HepG2 (cell line): ENCODE measurements at regions not wholly inside any gene's neighbourhood (a gene's known extent, or its start where the extent isn't known, plus 50 kb on each side); places are given as distances from the start of the nearest gene placed in this dataset.

Source experiments
- CREB1 ChIP-seq, 2 experiments: fragments of 450-650 bp in 1 of 2; IDR thresholded peaks; 2 replicates each; pipeline ENCODE4 v1.6.1; 2016 to 2017; ENCODE audit warnings: control low read depth in 1 of 2, mild to moderate bottlenecking in 1 of 2, missing compliant biosample characterization in 1 of 2, missing genetic modification characterization in 1 of 2
- ELK4 ChIP-seq: sonication (generic); formaldehyde crosslinking; IDR thresholded peaks from 2 replicates; pipeline ENCODE4 v1.9.0; 2021; ENCODE audit warnings: missing genetic modification reagents, borderline replicate concordance
- HMGXB4 ChIP-seq, 2 experiments: sonication (generic) in 1 of 2; formaldehyde crosslinking in 1 of 2; IDR thresholded peaks; 2 replicates each; pipeline versions ENCODE4 v1.4.0 to v1.6.1; 2018 to 2020; ENCODE audit warnings: missing genetic modification reagents in 2 of 2, borderline replicate concordance in 1 of 2, low read depth in 1 of 2, mild to moderate bottlenecking in 1 of 2, missing biosample characterization in 1 of 2
- NFE2L1 ChIP-seq: sonication (generic); formaldehyde crosslinking; IDR thresholded peaks from 2 replicates; pipeline ENCODE4 v1.4.0; 2020; ENCODE audit warnings: missing genetic modification reagents, mild to moderate bottlenecking, borderline replicate concordance
- RBM22 ChIP-seq: fragments of 200-400 bp; formaldehyde crosslinking; optimal IDR thresholded peaks from 2 replicates; pipeline ENCODE3; 2017; ENCODE audit warnings: mild to moderate bottlenecking, low read length, moderate library complexity
- SMAD1 ChIP-seq: sonication (generic); formaldehyde crosslinking; IDR thresholded peaks from 2 replicates; pipeline ENCODE4 v1.4.0; 2020; ENCODE audit warnings: missing genetic modification reagents, low read depth, mild to moderate bottlenecking, borderline replicate concordance
- THAP8 ChIP-seq: sonication (generic); formaldehyde crosslinking; IDR thresholded peaks from 2 replicates; pipeline ENCODE4 v1.5.1; 2020; ENCODE audit warnings: missing genetic modification reagents, mild to moderate bottlenecking, borderline replicate concordance
- TRIM22 ChIP-seq: fragments of 450-650 bp; IDR thresholded peaks from 2 replicates; pipeline ENCODE4 v1.6.1; 2017
- ZFP90 ChIP-seq: sonication (generic); formaldehyde crosslinking; IDR thresholded peaks from 2 replicates; pipeline ENCODE4 v1.8.0; 2022; ENCODE audit warnings: missing genetic modification reagents, mild to moderate bottlenecking, inconsistent platforms, borderline replicate concordance
- ZMYM2 ChIP-seq: sonication (generic); formaldehyde crosslinking; IDR thresholded peaks from 2 replicates; pipeline ENCODE4 v1.8.0; 2022; ENCODE audit warnings: mild to moderate bottlenecking, missing genetic modification reagents
- ZNF552 ChIP-seq: sonication (generic); formaldehyde crosslinking; IDR thresholded peaks from 2 replicates; pipeline ENCODE4 v1.9.0; 2022; ENCODE audit warnings: missing genetic modification reagents, mild to moderate bottlenecking, borderline replicate concordance
- ZNF672 ChIP-seq: sonication (generic); formaldehyde crosslinking; IDR thresholded peaks from 2 replicates; pipeline ENCODE4 v1.8.1; 2022; ENCODE audit warnings: missing genetic modification reagents
- ZNF687 ChIP-seq: sonication (generic); formaldehyde crosslinking; IDR thresholded peaks from 2 replicates; pipeline ENCODE4 v1.5.1; 2020; ENCODE audit warnings: mild to moderate bottlenecking, missing genetic modification reagents, moderate library complexity
- TF ChIP-seq, protein P1 (sequence below): sonication (generic); formaldehyde crosslinking; IDR thresholded peaks from 2 replicates; pipeline ENCODE4 v1.5.0; 2020; ENCODE audit warnings: missing genetic modification reagents
- TF ChIP-seq, protein P2 (sequence below): sonication (generic); formaldehyde crosslinking; IDR thresholded peaks from 2 replicates; pipeline ENCODE4 v1.4.0; 2020; ENCODE audit warnings: missing genetic modification reagents

GRCh38 chr10:121043124-121043849, 192.1 kb downstream of the WDR11 start (continued):
- no peak for TF ChIP-seq ZNF672 (CRISPR knock-in tag)
- TF ChIP-seq NFE2L1 = no peak
- TF ChIP-seq, protein P1, sequence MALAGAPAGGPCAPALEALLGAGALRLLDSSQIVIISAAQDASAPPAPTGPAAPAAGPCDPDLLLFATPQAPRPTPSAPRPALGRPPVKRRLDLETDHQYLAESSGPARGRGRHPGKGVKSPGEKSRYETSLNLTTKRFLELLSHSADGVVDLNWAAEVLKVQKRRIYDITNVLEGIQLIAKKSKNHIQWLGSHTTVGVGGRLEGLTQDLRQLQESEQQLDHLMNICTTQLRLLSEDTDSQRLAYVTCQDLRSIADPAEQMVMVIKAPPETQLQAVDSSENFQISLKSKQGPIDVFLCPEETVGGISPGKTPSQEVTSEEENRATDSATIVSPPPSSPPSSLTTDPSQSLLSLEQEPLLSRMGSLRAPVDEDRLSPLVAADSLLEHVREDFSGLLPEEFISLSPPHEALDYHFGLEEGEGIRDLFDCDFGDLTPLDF (CRISPR knock-in tag) = no peak
- TF ChIP-seq ZNF552 (CRISPR knock-in tag) = no peak
- TF ChIP-seq, protein P2, sequence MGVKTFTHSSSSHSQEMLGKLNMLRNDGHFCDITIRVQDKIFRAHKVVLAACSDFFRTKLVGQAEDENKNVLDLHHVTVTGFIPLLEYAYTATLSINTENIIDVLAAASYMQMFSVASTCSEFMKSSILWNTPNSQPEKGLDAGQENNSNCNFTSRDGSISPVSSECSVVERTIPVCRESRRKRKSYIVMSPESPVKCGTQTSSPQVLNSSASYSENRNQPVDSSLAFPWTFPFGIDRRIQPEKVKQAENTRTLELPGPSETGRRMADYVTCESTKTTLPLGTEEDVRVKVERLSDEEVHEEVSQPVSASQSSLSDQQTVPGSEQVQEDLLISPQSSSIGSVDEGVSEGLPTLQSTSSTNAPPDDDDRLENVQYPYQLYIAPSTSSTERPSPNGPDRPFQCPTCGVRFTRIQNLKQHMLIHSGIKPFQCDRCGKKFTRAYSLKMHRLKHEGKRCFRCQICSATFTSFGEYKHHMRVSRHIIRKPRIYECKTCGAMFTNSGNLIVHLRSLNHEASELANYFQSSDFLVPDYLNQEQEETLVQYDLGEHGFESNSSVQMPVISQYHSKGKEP (CRISPR knock-in tag) = no peak
- TF ChIP-seq ZFP90 = no peak
- no peak for TF ChIP-seq ELK4 (CRISPR knock-in tag)
- TF ChIP-seq CREB1 (IDR thresholded peaks at IDR 0.05) = no peak
- no peak for TF ChIP-seq CREB1 (CRISPR knock-in tag; IDR thresholded peaks at IDR 0.05)
- TF ChIP-seq ZNF687 (CRISPR knock-in tag) = peak; percentile 71
- TF ChIP-seq HMGXB4 (CRISPR knock-in tag; IDR thresholded peaks at IDR 0.05; ENCODE audit: borderline replicate concordance in 1 of 2, low read depth in 1 of 2) = no peak
- TF ChIP-seq RBM22 = no peak
- TF ChIP-seq SMAD1 = no peak
- TF ChIP-seq ZMYM2 (CRISPR knock-in tag) = no peak
- no peak for TF ChIP-seq THAP8
- TF ChIP-seq TRIM22 = no peak
